GM21423 (cell line): ENCODE measurements at regions not wholly inside any gene's neighbourhood (a gene's known extent, or its start where the extent isn't known, plus 50 kb on each side); places are given as distances from the start of the nearest gene placed in this dataset.

Source experiments
- ATAC-seq: cut with Tn5 transposase; IDR thresholded peaks from one replicate; pipeline ENCODE4 v1.9.1; 2021; ENCODE audit warnings: mild to moderate bottlenecking, moderate library complexity; ENCODE audit not compliant: unreplicated experiment

- ATAC-seq: no peak
Observed at GRCh38 chr2:149827585-149828126, 240.1 kb upstream of the MMADHC start.

DNA sequence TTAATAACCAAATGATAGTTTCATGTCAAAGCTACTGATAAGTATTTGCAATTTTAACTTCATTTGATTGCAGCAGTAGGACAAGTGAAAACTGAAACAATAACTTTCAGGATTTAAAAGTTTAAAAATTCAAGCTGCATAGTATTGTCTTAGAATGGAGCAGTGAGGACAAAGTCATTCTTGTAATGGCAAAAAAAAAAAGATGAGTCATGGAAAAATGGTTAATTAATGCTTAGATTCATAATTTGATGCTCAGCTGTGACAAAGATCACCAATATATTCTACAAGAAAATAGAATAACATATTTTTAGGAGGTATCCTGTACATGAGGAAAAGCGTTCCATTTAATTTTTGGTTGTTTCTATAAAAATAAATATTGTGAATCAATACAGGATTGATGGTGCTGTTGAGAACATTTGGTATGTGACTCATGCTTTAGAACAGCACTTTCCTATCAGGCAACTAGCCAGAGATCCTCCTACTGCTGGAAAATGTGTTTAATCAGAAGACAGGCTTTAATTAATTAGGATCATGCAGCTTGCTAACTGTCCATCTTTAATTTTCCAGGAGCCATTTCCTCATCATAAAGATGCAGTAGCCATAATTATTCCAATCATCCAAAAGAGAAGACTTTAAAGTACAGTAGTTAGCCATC lies 239.0 kb upstream of the MMADHC start:
- ATAC-seq: no peak

- no peak for ATAC-seq
Observed at GRCh38 chr2:149825473-149825872, 237.9 kb upstream of the MMADHC start.

DNA sequence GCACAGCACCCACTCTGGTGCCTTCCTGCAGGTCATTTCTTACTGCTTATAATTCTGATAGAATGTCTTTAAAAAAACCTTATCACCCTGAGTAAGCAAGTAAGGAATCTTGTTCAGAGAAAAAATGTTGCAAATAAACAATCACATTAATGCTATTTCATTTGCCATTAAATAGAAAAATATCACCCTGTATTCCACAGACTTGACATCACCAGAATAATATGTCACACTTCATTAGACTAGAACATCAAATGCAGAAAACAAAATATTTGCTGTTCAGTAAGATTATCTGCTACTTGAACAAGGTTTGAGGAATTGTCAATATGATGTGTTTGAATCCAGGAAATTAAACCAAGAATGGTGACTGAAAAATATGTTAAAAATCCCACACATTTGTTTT lies 236.6 kb upstream of the MMADHC start:
- ATAC-seq: no peak

- no peak for ATAC-seq
Observed at GRCh38 chr2:149819356-149819957, 231.9 kb upstream of the MMADHC start.

GRCh38 chr2:149816756-149817551 lies 229.4 kb upstream of the MMADHC start:
- ATAC-seq: no peak

GRCh38 chr2:149815941-149816340 lies 228.4 kb upstream of the MMADHC start:
- ATAC-seq: no peak

- no peak for ATAC-seq
Observed at GRCh38 chr2:149814901-149815300, 227.3 kb upstream of the MMADHC start.

GRCh38 chr2:149814049-149814448 lies 226.5 kb upstream of the MMADHC start:
- no peak for ATAC-seq

GRCh38 chr2:149808556-149808955 lies 221.0 kb upstream of the MMADHC start:
- ATAC-seq: no peak

DNA sequence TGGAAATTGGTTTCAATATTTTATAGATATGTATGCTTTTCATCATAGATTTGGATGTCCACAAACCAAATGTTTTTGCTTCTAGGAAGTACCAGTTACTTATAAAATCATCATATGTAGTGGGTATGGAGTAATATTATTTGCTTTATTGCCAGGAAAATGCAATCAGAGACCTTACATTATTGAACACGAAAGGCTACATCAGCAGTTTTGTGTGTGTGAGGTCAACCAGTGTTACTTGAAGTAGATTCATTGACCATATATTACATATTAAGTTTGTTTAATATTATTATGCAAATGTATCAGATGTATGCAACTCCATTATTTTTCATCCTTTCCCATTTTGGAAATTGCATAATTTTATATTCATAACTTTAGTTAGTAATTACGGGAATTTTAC lies 219.1 kb upstream of the MMADHC start:
- ATAC-seq: no peak

DNA sequence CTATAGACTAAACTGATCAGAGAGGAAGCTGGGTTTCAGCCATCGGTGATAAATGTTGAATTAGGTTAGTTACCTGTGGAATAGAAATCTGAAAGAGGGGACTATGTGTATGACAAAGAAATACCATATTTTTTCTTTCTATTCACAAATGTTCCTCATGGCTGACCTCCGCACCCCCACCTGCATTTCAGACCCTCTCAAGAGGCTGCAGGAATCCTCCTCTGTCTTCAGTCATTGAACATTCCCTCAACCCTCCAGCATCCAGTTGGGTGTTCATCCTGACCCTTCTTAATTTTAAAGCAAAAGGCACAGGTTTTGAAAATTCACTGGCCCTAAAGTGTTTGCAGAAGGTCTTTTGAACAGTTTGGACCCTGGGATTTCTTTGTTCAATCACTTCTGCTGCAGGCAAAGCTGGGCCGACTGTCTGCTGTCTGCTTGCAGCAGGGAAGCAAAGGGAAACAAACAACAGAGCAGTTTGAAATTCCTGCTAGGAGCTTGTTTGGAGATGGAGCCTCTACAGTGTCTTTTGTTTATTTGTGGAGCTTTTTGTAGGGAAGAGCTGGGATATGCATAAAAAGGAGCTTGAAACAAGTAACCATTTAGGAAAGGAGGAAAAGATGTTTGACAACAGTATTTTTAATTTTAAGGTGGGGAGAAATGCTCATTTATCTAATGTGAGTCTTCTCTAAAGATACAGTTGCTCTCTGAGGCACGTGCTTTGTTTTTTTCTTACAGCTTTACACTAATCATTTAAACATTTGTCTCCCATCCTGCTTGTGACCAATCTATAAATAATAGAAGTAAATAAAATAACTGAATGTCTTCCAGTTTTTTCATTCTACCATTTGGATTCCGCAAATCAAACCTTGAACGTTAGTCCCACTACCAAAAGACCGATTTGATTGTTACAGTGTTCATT lies 213.3 kb upstream of the MMADHC start:
- ATAC-seq: no peak

DNA sequence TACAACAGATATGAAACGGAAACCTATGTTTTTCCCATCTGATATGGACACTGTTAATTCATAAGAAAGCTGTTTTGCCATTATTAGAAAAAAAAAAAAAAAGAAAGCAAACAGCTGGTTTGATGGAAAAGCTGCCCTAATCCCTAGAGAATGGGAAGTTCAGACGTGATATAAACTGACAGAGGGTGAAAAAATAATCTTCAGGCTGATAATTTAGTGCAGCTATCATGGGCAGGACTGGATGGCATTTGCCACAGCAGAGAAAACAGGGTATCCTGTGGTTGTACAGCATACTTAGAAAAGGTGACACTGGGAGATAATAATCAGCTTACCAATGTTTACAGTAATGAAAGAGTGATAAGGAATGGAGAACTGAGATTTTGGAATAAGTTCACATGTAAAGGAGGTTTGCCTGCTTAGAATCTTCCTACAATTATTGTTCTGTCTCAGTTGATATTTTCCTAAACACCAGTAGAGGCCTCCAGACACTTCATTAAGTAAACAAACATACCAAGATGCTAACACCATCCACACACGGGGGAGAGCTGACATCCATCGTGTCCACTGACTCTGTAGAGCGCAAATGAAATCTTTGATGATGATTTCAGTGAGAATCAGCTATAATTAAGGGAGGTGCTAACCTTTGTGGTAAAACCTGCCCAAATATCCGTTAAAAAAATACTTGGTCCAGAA lies 211.6 kb upstream of the MMADHC start:
- ATAC-seq: no peak

GRCh38 chr2:149797030-149797429 lies 209.5 kb upstream of the MMADHC start:
- ATAC-seq: no peak

DNA sequence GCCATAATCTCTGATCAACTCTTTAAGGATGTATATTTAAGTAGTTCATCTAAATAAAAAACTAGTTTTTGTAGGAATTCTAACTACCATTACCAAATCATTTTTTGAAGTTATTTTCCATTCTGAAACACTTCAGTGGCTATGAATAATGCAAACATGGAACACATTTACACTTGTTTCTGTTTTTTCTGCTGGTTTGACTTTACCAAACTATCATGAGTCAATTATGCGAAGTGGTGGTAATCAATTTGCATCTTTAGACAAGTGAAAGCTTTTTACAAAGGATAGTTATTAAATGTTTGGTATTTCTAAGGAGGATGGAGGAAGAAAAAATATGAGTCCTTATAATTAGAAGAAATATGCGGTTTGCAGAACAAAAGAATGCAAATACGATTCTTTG lies 202.0 kb upstream of the MMADHC start:
- no peak for ATAC-seq

DNA sequence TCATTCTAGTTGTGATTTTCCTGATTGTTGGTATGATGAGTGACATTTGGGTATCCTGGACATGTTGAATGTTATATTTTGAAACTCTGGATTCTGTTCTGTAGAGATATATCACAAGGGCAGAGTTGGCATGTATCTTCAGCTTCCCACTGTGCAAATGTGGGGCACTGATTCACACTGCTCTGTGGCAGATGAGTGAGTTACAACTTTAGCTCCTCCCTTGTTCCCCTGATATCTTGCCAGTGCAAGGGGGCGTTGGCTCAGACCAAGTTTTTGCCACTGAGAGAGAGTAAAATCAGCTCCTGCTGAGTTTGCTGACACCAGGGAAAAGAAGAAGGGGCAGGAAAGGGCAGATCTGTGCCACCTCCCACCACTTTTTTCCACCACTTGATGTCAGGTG lies 199.6 kb upstream of the MMADHC start:
- no peak for ATAC-seq

DNA sequence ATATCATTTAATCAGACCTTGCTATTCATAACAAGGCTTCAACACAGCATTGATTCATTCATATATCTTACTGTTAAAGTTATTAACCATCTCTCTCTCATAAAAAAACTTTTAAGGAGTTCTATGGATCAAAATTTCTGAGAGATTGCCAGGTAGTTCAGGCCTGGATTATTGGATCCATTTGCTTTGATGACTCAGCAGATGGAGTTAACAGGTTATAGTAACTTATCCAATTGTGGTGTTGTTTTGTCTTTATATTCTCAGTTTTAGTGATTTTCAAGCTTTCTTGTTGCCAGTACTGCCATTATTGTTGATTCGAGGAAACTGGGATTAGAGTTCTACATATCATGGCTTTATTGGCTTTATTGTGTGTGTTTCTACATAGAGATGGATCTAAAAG lies 195.7 kb upstream of the MMADHC start:
- no peak for ATAC-seq

DNA sequence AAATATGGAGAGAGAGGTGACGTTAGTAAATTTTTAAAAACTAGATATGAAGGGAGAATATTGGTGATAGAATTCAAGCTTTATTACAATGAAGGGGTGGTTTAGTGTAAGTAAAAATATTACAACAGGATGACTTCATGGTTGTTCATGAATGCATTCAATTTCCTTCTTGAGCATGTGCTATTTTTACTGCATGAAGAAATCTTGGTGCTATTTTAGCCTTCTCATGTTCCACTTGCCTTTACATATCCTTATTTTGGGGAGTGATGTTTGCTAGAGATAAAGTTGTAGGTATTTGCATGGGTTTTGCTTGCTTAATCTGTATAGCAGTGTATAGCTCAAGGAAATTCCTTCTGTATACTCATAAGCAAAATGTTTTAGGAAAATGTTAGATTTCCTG lies 195.0 kb upstream of the MMADHC start:
- ATAC-seq: no peak

DNA sequence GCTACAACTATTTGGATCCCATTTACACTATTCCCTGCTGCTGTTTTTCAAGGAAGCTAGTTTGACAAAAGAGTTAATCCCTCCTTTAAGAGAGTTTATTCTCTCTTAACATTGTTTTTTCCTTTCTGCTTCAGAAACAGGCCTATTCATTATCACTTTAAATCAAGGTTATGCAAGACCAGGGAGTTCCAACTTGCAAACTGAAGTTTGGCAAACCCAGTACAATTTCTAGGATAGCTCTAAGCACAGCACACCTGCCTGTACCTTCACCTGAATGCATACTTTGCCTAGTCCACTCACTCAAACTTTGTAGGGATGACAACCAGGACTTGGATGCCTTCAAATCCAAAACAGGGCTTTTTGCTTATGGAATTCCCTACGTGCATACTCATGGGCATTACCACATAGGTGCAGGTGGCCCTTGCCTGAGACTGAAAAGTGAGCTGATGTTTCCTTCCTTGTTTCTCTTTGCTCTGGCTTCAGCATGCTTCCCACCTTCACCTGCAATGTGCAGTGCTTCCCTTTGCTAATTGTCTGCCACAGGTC lies 193.8 kb upstream of the MMADHC start:
- ATAC-seq: no peak

DNA sequence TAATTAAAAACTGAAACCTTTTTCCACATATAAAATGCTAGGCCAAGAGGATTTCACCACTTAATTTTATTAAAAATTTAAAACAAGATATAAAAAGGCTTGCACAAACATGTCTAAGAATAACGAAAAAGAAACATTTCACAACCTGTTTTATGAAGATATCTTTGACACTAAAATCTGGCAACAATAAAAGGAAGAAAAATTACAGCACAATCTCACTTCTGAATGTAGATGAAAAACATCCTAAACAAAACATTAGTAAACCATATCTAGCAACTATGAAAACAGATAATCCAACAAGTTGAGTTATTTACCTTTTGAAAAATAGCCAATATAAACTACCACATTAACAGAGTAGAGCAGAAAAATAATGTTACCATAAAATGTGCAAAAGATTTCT lies 185.4 kb upstream of the MMADHC start:
- ATAC-seq: no peak
